ENCODE measurements at regions not wholly inside any gene's neighbourhood (a gene's known extent, or its start where the extent isn't known, plus 50 kb on each side); places are given as distances from the start of the nearest gene placed in this dataset.

GRCh38 chr11:133605482-133605881, 73.2 kb upstream of the OPCML start:
- no peak for TF ChIP-seq HMGXB4 (CRISPR knock-in tag; IDR thresholded peaks at IDR 0.05)
- no peak for TF ChIP-seq FOXP4 (CRISPR knock-in tag; IDR thresholded peaks at IDR 0.05)
- no peak for TF ChIP-seq NR2C2 (CRISPR knock-in tag; IDR thresholded peaks at IDR 0.05)
- TF ChIP-seq CTCF (IDR thresholded peaks at IDR 0.05): no peak
- no peak for TF ChIP-seq ZNF512 (CRISPR knock-in tag; IDR thresholded peaks at IDR 0.05; ENCODE audit: borderline replicate concordance)
- no peak for TF ChIP-seq ETV6 (CRISPR knock-in tag; IDR thresholded peaks at IDR 0.05)
- no peak for TF ChIP-seq CBFB (CRISPR knock-in tag; IDR thresholded peaks at IDR 0.05; ENCODE audit: low read depth)
- TF ChIP-seq ZBTB21 (CRISPR knock-in tag; IDR thresholded peaks at IDR 0.05; ENCODE audit: borderline replicate concordance): no peak
- no peak for TF ChIP-seq SMAD4 (CRISPR knock-in tag; IDR thresholded peaks at IDR 0.05)
- TF ChIP-seq, protein P1, sequence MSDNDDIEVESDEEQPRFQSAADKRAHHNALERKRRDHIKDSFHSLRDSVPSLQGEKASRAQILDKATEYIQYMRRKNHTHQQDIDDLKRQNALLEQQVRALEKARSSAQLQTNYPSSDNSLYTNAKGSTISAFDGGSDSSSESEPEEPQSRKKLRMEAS (CRISPR knock-in tag; IDR thresholded peaks at IDR 0.05): no peak
- no peak for TF ChIP-seq FOXP1 (CRISPR knock-in tag; IDR thresholded peaks at IDR 0.05; ENCODE audit: borderline replicate concordance)
- TF ChIP-seq CREB1 (CRISPR knock-in tag; IDR thresholded peaks at IDR 0.05): no peak
- no peak for TF ChIP-seq AFF4 (CRISPR knock-in tag; IDR thresholded peaks at IDR 0.05; ENCODE audit: borderline replicate concordance)
- TF ChIP-seq, protein P2, sequence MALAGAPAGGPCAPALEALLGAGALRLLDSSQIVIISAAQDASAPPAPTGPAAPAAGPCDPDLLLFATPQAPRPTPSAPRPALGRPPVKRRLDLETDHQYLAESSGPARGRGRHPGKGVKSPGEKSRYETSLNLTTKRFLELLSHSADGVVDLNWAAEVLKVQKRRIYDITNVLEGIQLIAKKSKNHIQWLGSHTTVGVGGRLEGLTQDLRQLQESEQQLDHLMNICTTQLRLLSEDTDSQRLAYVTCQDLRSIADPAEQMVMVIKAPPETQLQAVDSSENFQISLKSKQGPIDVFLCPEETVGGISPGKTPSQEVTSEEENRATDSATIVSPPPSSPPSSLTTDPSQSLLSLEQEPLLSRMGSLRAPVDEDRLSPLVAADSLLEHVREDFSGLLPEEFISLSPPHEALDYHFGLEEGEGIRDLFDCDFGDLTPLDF (CRISPR knock-in tag; IDR thresholded peaks at IDR 0.05): no peak
